ENCODE measurements at regions not wholly inside any gene's neighbourhood (a gene's known extent, or its start where the extent isn't known, plus 50 kb on each side); places are given as distances from the start of the nearest gene placed in this dataset.

DNA sequence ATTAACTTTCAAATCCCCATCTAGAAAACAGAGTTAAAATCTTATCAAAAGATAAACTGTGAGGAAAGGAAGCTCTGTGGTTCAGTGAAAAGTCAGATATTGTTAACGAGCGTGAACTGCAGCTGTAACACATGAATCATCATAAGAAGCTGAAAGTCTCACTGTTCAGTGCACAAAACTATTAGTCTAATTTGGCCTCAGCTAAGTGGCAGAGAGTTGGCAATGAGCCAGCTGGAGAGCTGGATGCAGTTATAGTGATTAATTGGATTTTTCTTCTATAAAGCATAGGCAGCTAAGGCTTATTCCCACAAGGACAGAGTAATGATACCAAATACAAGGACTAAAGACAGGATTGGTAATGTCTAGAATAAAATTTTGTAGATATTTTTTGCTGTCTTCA lies 101.1 kb upstream of the ABCB5 start:
- TF ChIP-seq, protein P1, sequence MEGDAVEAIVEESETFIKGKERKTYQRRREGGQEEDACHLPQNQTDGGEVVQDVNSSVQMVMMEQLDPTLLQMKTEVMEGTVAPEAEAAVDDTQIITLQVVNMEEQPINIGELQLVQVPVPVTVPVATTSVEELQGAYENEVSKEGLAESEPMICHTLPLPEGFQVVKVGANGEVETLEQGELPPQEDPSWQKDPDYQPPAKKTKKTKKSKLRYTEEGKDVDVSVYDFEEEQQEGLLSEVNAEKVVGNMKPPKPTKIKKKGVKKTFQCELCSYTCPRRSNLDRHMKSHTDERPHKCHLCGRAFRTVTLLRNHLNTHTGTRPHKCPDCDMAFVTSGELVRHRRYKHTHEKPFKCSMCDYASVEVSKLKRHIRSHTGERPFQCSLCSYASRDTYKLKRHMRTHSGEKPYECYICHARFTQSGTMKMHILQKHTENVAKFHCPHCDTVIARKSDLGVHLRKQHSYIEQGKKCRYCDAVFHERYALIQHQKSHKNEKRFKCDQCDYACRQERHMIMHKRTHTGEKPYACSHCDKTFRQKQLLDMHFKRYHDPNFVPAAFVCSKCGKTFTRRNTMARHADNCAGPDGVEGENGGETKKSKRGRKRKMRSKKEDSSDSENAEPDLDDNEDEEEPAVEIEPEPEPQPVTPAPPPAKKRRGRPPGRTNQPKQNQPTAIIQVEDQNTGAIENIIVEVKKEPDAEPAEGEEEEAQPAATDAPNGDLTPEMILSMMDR (conservative IDR thresholded peaks at IDR 0.05; ENCODE audit: low read length) = no peak
- TF ChIP-seq EZH2phosphoT487 (IDR thresholded peaks at IDR 0.05; ENCODE audit: borderline replicate concordance, low read depth, low read length) = no peak

All from OCI-LY7 (cell line).